GM12878 (cell line): ENCODE measurements at regions not wholly inside any gene's neighbourhood (a gene's known extent, or its start where the extent isn't known, plus 50 kb on each side); places are given as distances from the start of the nearest gene placed in this dataset.

Experiments
- CTCF ChIP-seq, 3 experiments: IDR thresholded peaks in 2 of 3; conservative IDR thresholded peaks in 1 of 3; 2 replicates each; pipeline ENCODE4 v1.5.1; 2011; ENCODE audit warnings: low read depth in 3 of 3, low read length in 3 of 3, mild to moderate bottlenecking in 3 of 3, control low read depth in 2 of 3, moderate library complexity in 2 of 3, inconsistent platforms in 1 of 3, mixed read lengths in 1 of 3; ENCODE audit not compliant: control insufficient read depth in 2 of 3, insufficient read depth in 1 of 3; ENCODE audit errors: extremely low read depth in 1 of 3
- EGR1 ChIP-seq, 2 experiments: IDR thresholded peaks; 1 replicate in 1 of 2; 2 replicates in 1 of 2; pipeline ENCODE4 v1.6.1; 2011 to 2012; ENCODE audit warnings: low read depth in 2 of 2, low read length in 2 of 2, borderline replicate concordance in 1 of 2, mild to moderate bottlenecking in 1 of 2, moderate library complexity in 1 of 2
- MLLT1 ChIP-seq: fragments of 450-650 bp; IDR thresholded peaks from 2 replicates; pipeline ENCODE4 v1.6.1; 2016; ENCODE audit warnings: mild to moderate bottlenecking
- MXI1 ChIP-seq: fragments of 150-350 bp; IDR thresholded peaks from 2 replicates; pipeline ENCODE4 v1.6.1; 2011; ENCODE audit warnings: low read depth, mild to moderate bottlenecking, inconsistent platforms, low read length, improper control_type of control experiment
- PRDM15 ChIP-seq: fragments of 450-650 bp; formaldehyde crosslinking; IDR thresholded peaks from 2 replicates; pipeline ENCODE4 v1.4.0; 2020; ENCODE audit warnings: mild to moderate bottlenecking, moderate library complexity
- RAD21 ChIP-seq: IDR thresholded peaks from 2 replicates; pipeline ENCODE4 v1.6.1; 2011; ENCODE audit warnings: mild to moderate bottlenecking, low read depth, low read length, moderate library complexity; ENCODE audit not compliant: insufficient read depth
- REST ChIP-seq: IDR thresholded peaks from 2 replicates; pipeline ENCODE4 v1.6.1; 2012; ENCODE audit warnings: mild to moderate bottlenecking, low read depth, low read length
- ZNF24 ChIP-seq: fragments of 450-650 bp; IDR thresholded peaks from 2 replicates; pipeline ENCODE4 v1.6.1; 2017; ENCODE audit warnings: antibody characterized with exemption, mild to moderate bottlenecking

GRCh38 chr11:70502677-70503467 lies 104.5 kb downstream of the CTTN start:
- TF ChIP-seq RAD21: no peak
- no peak for TF ChIP-seq MLLT1
- no peak for TF ChIP-seq REST
- no peak for TF ChIP-seq ZNF24
- no peak for TF ChIP-seq MXI1
- TF ChIP-seq CTCF (IDR thresholded peaks at IDR 0.05 in 2 of 3, conservative IDR thresholded peaks at IDR 0.05 in 1 of 3; ENCODE audit: control insufficient read depth in 2 of 3, extremely low read depth in 1 of 3, insufficient read depth in 1 of 3, low read depth in 3 of 3, low read length in 3 of 3): no peak
- TF ChIP-seq EGR1 (IDR thresholded peaks at IDR 0.05; ENCODE audit: borderline replicate concordance in 1 of 2, low read depth in 2 of 2, low read length in 2 of 2): no peak
- TF ChIP-seq PRDM15 (CRISPR knock-in tag): no peak
